NCI-H510A (cell line): ENCODE measurements at regions not wholly inside any gene's neighbourhood (a gene's known extent, or its start where the extent isn't known, plus 50 kb on each side); places are given as distances from the start of the nearest gene placed in this dataset.

Experiments
- DNase-seq: peaks from one replicate; lab custom pipeline; 2025; lab: John Stamatoyannopoulos, UW

- DNase-seq: no peak
These were observed 387.7 kb downstream of the TMEM135 start for GRCh38 chr11:87425391-87425790.

- DNase-seq: no peak
These were observed 385.4 kb downstream of the TMEM135 start for GRCh38 chr11:87423161-87423560.

GRCh38 chr11:87422566-87422965 lies 384.8 kb downstream of the TMEM135 start:
- no peak for DNase-seq

GRCh38 chr11:87421422-87421821 lies 383.7 kb downstream of the TMEM135 start:
- DNase-seq: peak; percentile 2

- DNase-seq: no peak
These were observed 380.2 kb downstream of the TMEM135 start for GRCh38 chr11:87417951-87418350.

GRCh38 chr11:87405843-87406242 lies 368.1 kb downstream of the TMEM135 start:
- no peak for DNase-seq

- DNase-seq: no peak
These were observed 367.6 kb downstream of the TMEM135 start for GRCh38 chr11:87405356-87405755.

- DNase-seq: no peak
These were observed 363.9 kb downstream of the TMEM135 start for GRCh38 chr11:87401653-87402052.

- DNase-seq: no peak
These were observed 361.6 kb downstream of the TMEM135 start for GRCh38 chr11:87399341-87399740.

- DNase-seq: no peak
These were observed 361.2 kb downstream of the TMEM135 start for GRCh38 chr11:87398931-87399330.

GRCh38 chr11:87397011-87397865 lies 359.5 kb downstream of the TMEM135 start:
- no peak for DNase-seq

- no peak for DNase-seq
These were observed 357.2 kb downstream of the TMEM135 start for GRCh38 chr11:87394924-87395323.

GRCh38 chr11:87392665-87393064 lies 354.9 kb downstream of the TMEM135 start:
- no peak for DNase-seq

GRCh38 chr11:87391496-87391895 lies 353.8 kb downstream of the TMEM135 start:
- no peak for DNase-seq

GRCh38 chr11:87384078-87384729 lies 346.5 kb downstream of the TMEM135 start:
- DNase-seq: no peak

- no peak for DNase-seq
These were observed 336.5 kb downstream of the TMEM135 start for GRCh38 chr11:87374038-87374807.
